ENCODE measurements at regions not wholly inside any gene's neighbourhood (a gene's known extent, or its start where the extent isn't known, plus 50 kb on each side); places are given as distances from the start of the nearest gene placed in this dataset.

DNA sequence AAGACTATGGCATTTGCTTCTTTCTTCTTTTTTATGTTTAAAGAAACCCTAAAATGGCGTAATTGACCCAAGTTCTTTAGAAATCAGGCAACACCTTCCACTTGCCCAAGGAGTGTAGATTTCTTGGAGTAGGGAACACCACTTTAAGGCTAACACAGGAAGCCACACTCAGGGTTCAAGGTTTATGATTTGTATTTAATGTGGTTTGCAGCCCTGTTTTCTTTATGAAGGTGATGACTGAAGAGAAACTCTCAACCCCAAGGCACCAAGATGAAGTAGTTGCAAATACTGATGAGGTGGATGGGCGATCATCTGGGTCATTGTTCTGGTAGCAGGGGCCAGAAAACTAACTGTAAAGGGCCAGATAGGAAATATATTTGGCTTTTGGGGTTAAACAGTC, 101.1 kb downstream of the DLEU7 start:
- Histone ChIP-seq H3K4me2 (ENCODE audit: low read depth, low read length) (no peak overlapping the region), H3K23ac (ENCODE audit: low read depth, low read length) (no peak overlapping the region), H3K9me3 (ENCODE audit: control insufficient read depth, insufficient read depth, low read length) (peaks cover 5% of the 10 kb centered on the region; the same call in 1 of the 2 replicates), H2AK5ac (ENCODE audit: low read depth, low read length) (no peak overlapping the region), H3K9me1 (ENCODE audit: insufficient read depth, low read length) (no peaks in the 10 kb centered on the region), H4K8ac (ENCODE audit: low read depth in 2 of 2, low read length in 2 of 2) (no peak overlapping the region), H3K4me3 (ENCODE audit: insufficient read depth, low read depth, low read length) (no peak overlapping the region), H2BK15ac (ENCODE audit: low read depth, low read length) (no peak overlapping the region), H2BK120ac (ENCODE audit: low read depth, low read length) (no peak overlapping the region), H4K20me1 (ENCODE audit: insufficient read depth, low read length) (no peaks in the 10 kb centered on the region), H3K4ac (ENCODE audit: low read depth, low read length) (no peak overlapping the region), H2BK5ac (ENCODE audit: low read depth, low read length, poor library complexity, severe bottlenecking) (no peak overlapping the region), H4K5ac (ENCODE audit: low read depth, low read length) (no peak overlapping the region), H3K36me3 (ENCODE audit: control insufficient read depth, insufficient read depth, low read length) (no peaks in the 10 kb centered on the region), H3K18ac (ENCODE audit: low read depth, low read length) (no peak overlapping the region), H2AK9ac (replicated peaks; ENCODE audit: low read depth, low read length, poor library complexity) (no peak overlapping the region), H3K79me1 (ENCODE audit: low read depth in 1 of 2, low read length in 2 of 2) (no peaks in the 10 kb centered on the region), H3K27ac (ENCODE audit: insufficient read depth, low read length) (no peak overlapping the region), H4K91ac (ENCODE audit: insufficient read depth, low read depth, low read length) (no peak overlapping the region), H3K27me3 (ENCODE audit: control insufficient read depth, insufficient read depth, low read length) (peaks cover 12% of the 10 kb centered on the region), H3K4me1 (ENCODE audit: control insufficient read depth, insufficient read depth, low read length) (no peaks in the 10 kb centered on the region), H2AFZ (replicated peaks; ENCODE audit: low read length, poor library complexity) (no peak overlapping the region), H3K9ac (ENCODE audit: low read depth, low read length) (no peak overlapping the region), H2BK20ac (ENCODE audit: low read depth, low read length) (no peak overlapping the region), H3K14ac (replicated peaks; ENCODE audit: low read depth, low read length) (no peak overlapping the region), H3K56ac (ENCODE audit: extremely low read depth, insufficient read depth, low read length) (no peak overlapping the region)
- BruUV-seq (replicated peaks) = no TSS peak
- POLR2A ChIA-PET (ENCODE audit: unreplicated experiment) = no interaction called here
- intact Hi-C loops (cut with micrococcal nuclease) = no loop called here
- no CpG with 5 or more reads among the region's 2 CpGs for WGBS, 2 experiments (ENCODE audit: extremely low coverage in 2 of 2, insufficient read length in 1 of 2)
- DNase-seq (no peak), ATAC-seq (ENCODE audit: low read depth) (no peak)
- CTCF ChIA-PET = no interaction called here
- dilution Hi-C loops (cut with HindIII; ENCODE audit: low sequenced_read_pairs, unreplicated experiment) = no loop called here
- no peak for TF ChIP-seq BHLHE40 (IDR thresholded peaks at IDR 0.05; ENCODE audit: low read depth, low read length)
- TF ChIP-seq MXI1 (IDR thresholded peaks at IDR 0.05; ENCODE audit: borderline replicate concordance, low read depth, low read length) = no peak
- no peak for TF ChIP-seq FOS (IDR thresholded peaks at IDR 0.05; ENCODE audit: low read depth, low read length)
- TF ChIP-seq MAZ (IDR thresholded peaks at IDR 0.05; ENCODE audit: borderline replicate concordance, low read depth, low read length) = no peak
- in situ Hi-C loops (cut with MboI; ENCODE audit: low sequenced_read_pairs) = no loop called here
